GM04503 (cell line): ENCODE measurements at regions not wholly inside any gene's neighbourhood (a gene's known extent, or its start where the extent isn't known, plus 50 kb on each side); places are given as distances from the start of the nearest gene placed in this dataset.

Experiments
- DNase-seq: peaks from one replicate; pipeline ENCODE4 v3.0.0-alpha.2; 2012; ENCODE audit warnings: low read depth

DNA sequence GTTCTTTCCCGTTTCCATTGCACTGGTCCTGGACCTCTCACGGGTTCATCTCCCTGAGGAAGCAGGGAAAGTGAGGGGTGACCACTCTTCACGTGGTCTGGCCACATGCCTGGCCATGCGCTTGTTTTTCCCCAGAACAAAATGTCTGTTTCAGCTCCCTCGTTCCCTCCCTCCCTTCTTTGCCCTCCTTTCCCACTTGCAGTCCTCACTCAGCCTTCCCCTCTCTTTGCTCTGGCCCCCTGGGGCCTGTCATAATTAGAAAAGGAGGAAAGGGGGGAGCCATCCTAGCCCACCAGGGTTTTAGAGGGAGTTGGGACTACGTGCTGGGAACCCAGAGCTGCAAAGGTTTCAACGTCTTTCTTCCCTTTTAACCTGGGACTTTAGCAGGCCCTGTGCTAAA lies 52.8 kb upstream of the CADM1 start:
- no peak for DNase-seq

DNA sequence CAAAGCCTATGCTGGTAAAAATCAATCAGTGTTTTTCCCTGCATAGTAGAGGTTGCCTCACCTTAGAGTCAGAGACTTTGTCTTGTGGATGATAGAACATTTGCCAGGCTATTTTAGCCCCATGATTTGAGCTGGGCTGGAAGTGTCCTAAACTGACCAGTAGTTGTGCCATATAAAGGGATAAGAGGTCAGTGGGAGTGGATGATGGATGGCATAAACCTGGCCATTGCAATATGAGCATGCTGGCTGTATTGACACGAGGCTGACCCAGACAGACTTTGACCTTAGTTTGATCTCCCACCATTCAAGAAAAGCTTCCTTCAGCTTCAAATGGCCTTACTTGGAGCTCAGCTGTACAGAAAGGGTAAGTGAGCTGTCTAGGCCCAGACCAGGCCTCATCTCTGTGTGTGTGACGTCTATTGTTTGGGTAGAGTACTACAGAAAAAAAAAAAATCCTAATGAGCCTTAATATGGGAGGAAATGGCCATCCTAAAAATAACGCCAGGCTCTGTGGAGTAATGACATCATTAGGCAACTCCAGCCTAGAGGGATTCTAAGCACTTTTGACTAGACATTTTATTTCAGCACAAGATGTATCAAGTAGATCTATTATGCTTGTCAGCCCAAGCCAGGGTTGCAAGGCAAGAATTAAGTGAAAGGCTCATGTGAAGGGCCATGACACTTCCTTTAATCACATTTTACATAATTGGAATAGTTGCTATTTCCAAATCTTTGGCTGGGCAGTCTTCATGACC lies 51.3 kb upstream of the CADM1 start:
- no peak for DNase-seq
